Spleen (tissue), 7 donors: ENCODE measurements at regions not wholly inside any gene's neighbourhood (a gene's known extent, or its start where the extent isn't known, plus 50 kb on each side); places are given as distances from the start of the nearest gene placed in this dataset.

Source experiments
- POLR2A ChIP-seq, 3 donors: fragments of 450-650 bp; IDR thresholded peaks; one replicate each; pipeline ENCODE4 v1.5.1; 2017; ENCODE audit warnings: antibody characterized with exemption in 3 of 3, mild to moderate bottlenecking in 1 of 3
- POLR2AphosphoS5 ChIP-seq, 3 donors: sonication (generic); formaldehyde crosslinking; IDR thresholded peaks; one replicate each; pipeline ENCODE4 v1.5.1; 2017; ENCODE audit warnings: antibody characterized with exemption in 3 of 3
- TF ChIP-seq, protein P1 (sequence below), 11 experiments: fragments of 200-600 bp in 7 of 11; fragments of 450-650 bp in 4 of 11; sonication (generic) in 4 of 11; IDR thresholded peaks in 8 of 11; conservative IDR thresholded peaks in 3 of 11; 1 replicate in 7 of 11; 2 replicates in 4 of 11; pipeline versions ENCODE4 v1.4.0 to v1.8.0; 2016 to 2021; ENCODE audit warnings: antibody characterized with exemption in 11 of 11, inconsistent platforms in 4 of 11, mild to moderate bottlenecking in 1 of 11
- donor health status: DM: no; HTN: no; CAD: no; lungs with moderate emphysema.
- donor health status: DM: no; HTN: no; CAD: no.
- donor health status: DM: no; HTN: no; CAD: no.

DNA sequence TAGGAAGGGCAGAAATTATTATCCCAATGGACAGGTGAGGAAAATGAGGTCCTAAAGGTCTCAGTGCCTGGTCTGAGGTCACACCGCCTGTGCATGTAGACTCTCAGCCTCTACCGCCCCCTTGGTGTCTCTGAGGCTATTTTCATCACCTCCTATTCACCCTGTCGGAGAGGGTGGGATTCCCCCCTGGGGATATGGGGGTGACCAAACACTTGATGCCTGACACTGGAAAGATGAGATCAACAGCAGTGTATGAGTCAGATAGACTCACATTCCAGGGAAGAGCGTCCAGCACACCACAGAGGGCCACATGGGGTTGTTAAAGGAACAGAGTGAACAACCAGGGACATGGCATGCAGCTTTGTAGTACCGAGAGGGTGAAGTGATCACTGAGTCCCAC is 199.7 kb downstream of the SMAD2 start:
- TF ChIP-seq, protein P1, sequence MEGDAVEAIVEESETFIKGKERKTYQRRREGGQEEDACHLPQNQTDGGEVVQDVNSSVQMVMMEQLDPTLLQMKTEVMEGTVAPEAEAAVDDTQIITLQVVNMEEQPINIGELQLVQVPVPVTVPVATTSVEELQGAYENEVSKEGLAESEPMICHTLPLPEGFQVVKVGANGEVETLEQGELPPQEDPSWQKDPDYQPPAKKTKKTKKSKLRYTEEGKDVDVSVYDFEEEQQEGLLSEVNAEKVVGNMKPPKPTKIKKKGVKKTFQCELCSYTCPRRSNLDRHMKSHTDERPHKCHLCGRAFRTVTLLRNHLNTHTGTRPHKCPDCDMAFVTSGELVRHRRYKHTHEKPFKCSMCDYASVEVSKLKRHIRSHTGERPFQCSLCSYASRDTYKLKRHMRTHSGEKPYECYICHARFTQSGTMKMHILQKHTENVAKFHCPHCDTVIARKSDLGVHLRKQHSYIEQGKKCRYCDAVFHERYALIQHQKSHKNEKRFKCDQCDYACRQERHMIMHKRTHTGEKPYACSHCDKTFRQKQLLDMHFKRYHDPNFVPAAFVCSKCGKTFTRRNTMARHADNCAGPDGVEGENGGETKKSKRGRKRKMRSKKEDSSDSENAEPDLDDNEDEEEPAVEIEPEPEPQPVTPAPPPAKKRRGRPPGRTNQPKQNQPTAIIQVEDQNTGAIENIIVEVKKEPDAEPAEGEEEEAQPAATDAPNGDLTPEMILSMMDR (IDR thresholded peaks at IDR 0.05 in 8 of 11, conservative IDR thresholded peaks at IDR 0.05 in 3 of 11): no peak
- no peak for TF ChIP-seq POLR2A (IDR thresholded peaks at IDR 0.05)
- no peak for TF ChIP-seq POLR2AphosphoS5 (IDR thresholded peaks at IDR 0.05)
